SK-N-SH (cell line): ENCODE measurements at regions not wholly inside any gene's neighbourhood (a gene's known extent, or its start where the extent isn't known, plus 50 kb on each side); places are given as distances from the start of the nearest gene placed in this dataset.

ENCODE experiments used
- CTCF ChIP-seq: fragments of 200-600 bp; sonication (generic); IDR thresholded peaks from 2 replicates; pipeline ENCODE4 v1.6.1; 2017; ENCODE audit warnings: antibody characterized with exemption, mild to moderate bottlenecking, moderate library complexity
- ELF1 ChIP-seq: IDR thresholded peaks from 2 replicates; pipeline ENCODE4 v1.4.0; 2012
- EP300 ChIP-seq, 2 experiments: IDR thresholded peaks; 2 replicates each; pipeline versions ENCODE4 v1.4.0 to v1.6.1; 2012; ENCODE audit warnings: borderline replicate concordance in 1 of 2, low read depth in 1 of 2, low read length in 1 of 2
- NFIC ChIP-seq: IDR thresholded peaks from 2 replicates; pipeline ENCODE4 v1.4.0; 2012; ENCODE audit warnings: borderline replicate concordance
- POLR2AphosphoS5 ChIP-seq: IDR thresholded peaks from 2 replicates; pipeline ENCODE4 v1.6.1; 2012; ENCODE audit warnings: low read depth, low read length
- SIN3A ChIP-seq: IDR thresholded peaks from 2 replicates; pipeline ENCODE4 v1.6.1; 2012; ENCODE audit warnings: low read depth, mild to moderate bottlenecking, low read length, moderate library complexity, borderline replicate concordance
- USF1 ChIP-seq: IDR thresholded peaks from 2 replicates; pipeline ENCODE4 v1.4.0; 2012; ENCODE audit warnings: low read depth, borderline replicate concordance
- ZBTB33 ChIP-seq: IDR thresholded peaks from 2 replicates; pipeline ENCODE4 v1.4.0; 2012; ENCODE audit warnings: low read depth, borderline replicate concordance

GRCh38 chr7:18343047-18343446 is 152.5 kb upstream of the HDAC9 start:
- TF ChIP-seq CTCF (no peak), POLR2AphosphoS5 (no peak), NFIC (no peak), USF1 (no peak), ELF1 (no peak), SIN3A (no peak), ZBTB33 (no peak), EP300 (IDR thresholded peaks at IDR 0.05; ENCODE audit: borderline replicate concordance in 1 of 2, low read depth in 1 of 2, low read length in 1 of 2) (no peak)
